IMR-90 (cell line): ENCODE measurements at regions not wholly inside any gene's neighbourhood (a gene's known extent, or its start where the extent isn't known, plus 50 kb on each side); places are given as distances from the start of the nearest gene placed in this dataset.

ENCODE experiments used
- ATAC-seq: fragments of 200-7000 bp; cut with Tn5 transposase; 2 replicates; pipeline ENCODE4 v1.9.1; 2020; ENCODE audit warnings: low read depth, mild to moderate bottlenecking, moderate library complexity
- BruUV-seq: library from RNA; stranded (reverse); fragments of 400-500 nt; replicated peaks from 2 replicates; lab custom pipeline; 2021; lab: Mats Ljungman, UMichigan
- CTCF ChIA-PET: fragments of 300-600 bp; formaldehyde crosslinking; extraction: SDS; loops from one replicate; lab custom pipeline; 2021; ENCODE audit warnings: antibody characterized with exemption; lab: Yijun Ruan, JAX
- POLR2A ChIA-PET: fragments of 300-600 bp; sonication (Branson Sonifier 250); formaldehyde crosslinking; loops from one replicate; lab custom pipeline; 2022; ENCODE audit warnings: antibody characterized with exemption; ENCODE audit not compliant: unreplicated experiment; lab: Charles Lee
- DNase-seq: peaks from one replicate; pipeline ENCODE4 v3.0.0; 2013
- H2AFZ ChIP-seq: replicated peaks from 2 replicates; pipeline ENCODE3; 2013; ENCODE audit warnings: low read length, mild to moderate bottlenecking; ENCODE audit not compliant: poor library complexity
- H2AK5ac ChIP-seq: 2 replicates; pipeline ENCODE4 v1.6.1; 2013; ENCODE audit warnings: low read depth, low read length, inconsistent platforms
- H2AK9ac ChIP-seq: replicated peaks from 2 replicates; pipeline ENCODE3; 2013; ENCODE audit warnings: mild to moderate bottlenecking, low read depth, low read length, moderate library complexity; ENCODE audit not compliant: poor library complexity
- H2BK120ac ChIP-seq: 2 replicates; pipeline ENCODE4 v1.6.1; 2013; ENCODE audit warnings: low read depth, low read length, inconsistent platforms
- H2BK15ac ChIP-seq: 3 replicates; pipeline ENCODE4 v1.6.1; 2013; ENCODE audit warnings: low read depth, low read length, inconsistent platforms
- H2BK20ac ChIP-seq: 2 replicates; pipeline ENCODE4 v1.6.1; 2013; ENCODE audit warnings: low read depth, mild to moderate bottlenecking, inconsistent platforms, low read length, moderate library complexity
- H2BK5ac ChIP-seq: 2 replicates; pipeline ENCODE4 v1.6.1; 2013; ENCODE audit warnings: mild to moderate bottlenecking, low read depth, low read length, inconsistent platforms; ENCODE audit not compliant: poor library complexity, severe bottlenecking
- H3K14ac ChIP-seq: replicated peaks from 2 replicates; pipeline ENCODE4 v1.6.1; 2013; ENCODE audit warnings: low read depth, low read length, inconsistent platforms
- H3K18ac ChIP-seq: 2 replicates; pipeline ENCODE4 v1.6.1; 2013; ENCODE audit warnings: low read depth, low read length, control low read depth
- H3K23ac ChIP-seq: 2 replicates; pipeline ENCODE4 v1.6.1; 2013; ENCODE audit warnings: low read depth, low read length, inconsistent platforms
- H3K27ac ChIP-seq: 2 replicates; pipeline ENCODE4 v1.5.1; 2013; ENCODE audit warnings: mild to moderate bottlenecking, control low read depth, low read length; ENCODE audit not compliant: insufficient read depth
- H3K27me3 ChIP-seq: 2 replicates; pipeline ENCODE4 v1.6.1; 2013; ENCODE audit warnings: low read length; ENCODE audit not compliant: control insufficient read depth, insufficient read depth
- H3K36me3 ChIP-seq: 2 replicates; pipeline ENCODE4 v1.6.1; 2013; ENCODE audit warnings: low read length, mixed read lengths; ENCODE audit not compliant: control insufficient read depth, insufficient read depth
- H3K4ac ChIP-seq: 2 replicates; pipeline ENCODE4 v1.6.1; 2013; ENCODE audit warnings: low read depth, low read length, inconsistent platforms
- H3K4me1 ChIP-seq: 2 replicates; pipeline ENCODE4 v1.6.1; 2013; ENCODE audit warnings: low read length, mixed read lengths; ENCODE audit not compliant: control insufficient read depth, insufficient read depth
- H3K4me2 ChIP-seq: 2 replicates; pipeline ENCODE4 v1.6.1; 2013; ENCODE audit warnings: low read depth, mild to moderate bottlenecking, control low read depth, low read length, moderate library complexity
- H3K4me3 ChIP-seq: 2 replicates; pipeline ENCODE4 v1.5.1; 2013; ENCODE audit warnings: low read depth, mild to moderate bottlenecking, control low read depth, low read length, moderate library complexity; ENCODE audit not compliant: insufficient read depth
- H3K56ac ChIP-seq: 2 replicates; pipeline ENCODE4 v1.6.1; 2013; ENCODE audit warnings: low read length, inconsistent platforms; ENCODE audit not compliant: insufficient read depth; ENCODE audit errors: extremely low read depth
- H3K79me1 ChIP-seq, 2 experiments: 2 replicates each; pipeline ENCODE4 v1.6.1; 2013; ENCODE audit warnings: low read length in 2 of 2, inconsistent platforms in 1 of 2, low read depth in 1 of 2
- H3K9ac ChIP-seq: 2 replicates; pipeline ENCODE4 v1.6.1; 2013; ENCODE audit warnings: low read depth, low read length, control low read depth
- H3K9me1 ChIP-seq: 2 replicates; pipeline ENCODE4 v1.6.1; 2013; ENCODE audit warnings: low read length, inconsistent platforms; ENCODE audit not compliant: insufficient read depth
- H3K9me3 ChIP-seq: 2 replicates; pipeline ENCODE4 v1.6.1; 2013; ENCODE audit warnings: low read length; ENCODE audit not compliant: control insufficient read depth, insufficient read depth
- H4K20me1 ChIP-seq: 2 replicates; pipeline ENCODE4 v1.6.1; 2013; ENCODE audit warnings: low read length, inconsistent platforms; ENCODE audit not compliant: insufficient read depth
- H4K5ac ChIP-seq: 2 replicates; pipeline ENCODE4 v1.6.1; 2013; ENCODE audit warnings: mild to moderate bottlenecking, low read depth, low read length, control low read depth
- H4K8ac ChIP-seq, 2 experiments: 2 replicates each; pipeline ENCODE4 v1.6.1; 2013; ENCODE audit warnings: low read depth in 2 of 2, low read length in 2 of 2, control low read depth in 1 of 2, inconsistent platforms in 1 of 2
- H4K91ac ChIP-seq: 2 replicates; pipeline ENCODE4 v1.6.1; 2013; ENCODE audit warnings: low read depth, low read length, inconsistent platforms; ENCODE audit not compliant: insufficient read depth
- CTCF ChIP-seq: conservative IDR thresholded peaks from 2 replicates; pipeline ENCODE4 v1.5.1; 2012; ENCODE audit warnings: mild to moderate bottlenecking, low read depth, low read length, improper control_type of control experiment
- MAFK ChIP-seq: IDR thresholded peaks from 2 replicates; pipeline ENCODE4 v1.6.1; 2012; ENCODE audit warnings: low read depth, low read length, improper control_type of control experiment
- WGBS, 2 experiments: methylation state at CpG; one replicate each; pipeline versions ENCODE4 v1.1.5 to v1.1.7; 2013; ENCODE audit warnings: missing lambda C conversion rate in 2 of 2; ENCODE audit not compliant: insufficient read length in 1 of 2; ENCODE audit errors: extremely low coverage in 2 of 2; 5-methylcytosine and 5-hydroxymethylcytosine counted together
- dilution Hi-C: fragments of 300-500 bp; cut with HindIII; formaldehyde crosslinking; loops from one replicate; pipeline ENCODE4 v1.14.3; 2018; ENCODE audit warnings: low sequenced_read_pairs; ENCODE audit not compliant: unreplicated experiment
- in situ Hi-C: fragments of 300-500 bp; cut with MboI; formaldehyde crosslinking; loops from 3 replicates; pipeline ENCODE4 v1.14.3; 2019; ENCODE audit warnings: low sequenced_read_pairs, inconsistent platforms, mixed read lengths
- intact Hi-C: fragments of 100-400 bp; cut with micrococcal nuclease; formaldehyde crosslinking; loops from 2 replicates; pipeline ENCODE4 v1.10.0; 2022

- POLR2A ChIA-PET: no interaction called here
- no peak overlapping the region for H3K4me3 ChIP-seq
- intact Hi-C loops (no loop called here), dilution Hi-C loops (no loop called here), in situ Hi-C loops (no loop called here)
- no peak overlapping the region for H2BK15ac ChIP-seq
- no peak overlapping the region for H4K8ac ChIP-seq
- ATAC-seq (no peak), DNase-seq (no peak)
- H4K5ac ChIP-seq: no peak overlapping the region
- H2BK5ac ChIP-seq: no peak overlapping the region
- no peak overlapping the region for H3K4me2 ChIP-seq
- H2BK20ac ChIP-seq: no peak overlapping the region
- no TSS peak for BruUV-seq
- H2BK120ac ChIP-seq: no peak overlapping the region
- H3K14ac ChIP-seq: no peak overlapping the region
- no peaks in the 10 kb centered on the region for H4K20me1 ChIP-seq
- H2AFZ ChIP-seq: no peak overlapping the region
- no peak overlapping the region for H3K9ac ChIP-seq
- H3K9me1 ChIP-seq: no peaks in the 10 kb centered on the region
- WGBS, 2 experiments: no CpG with 5 or more reads among the region's 1 CpG
- H3K4me1 ChIP-seq: no peaks in the 10 kb centered on the region
- CTCF ChIA-PET: no interaction called here
- no peaks in the 10 kb centered on the region for H3K36me3 ChIP-seq
- peaks cover 35% of the 10 kb centered on the region for H3K9me3 ChIP-seq
- no peaks in the 10 kb centered on the region for H3K27me3 ChIP-seq
- no peak overlapping the region for H3K27ac ChIP-seq
- no peak overlapping the region for H3K23ac ChIP-seq
- no peak overlapping the region for H2AK9ac ChIP-seq
- no peak overlapping the region for H4K91ac ChIP-seq
- no peak overlapping the region for H3K56ac ChIP-seq
- H2AK5ac ChIP-seq: no peak overlapping the region
- H3K18ac ChIP-seq: no peak overlapping the region
- TF ChIP-seq CTCF (no peak; the same call in 1 of the 2 replicates), MAFK (no peak)
- no peaks in the 10 kb centered on the region for H3K79me1 ChIP-seq
- no peak overlapping the region for H3K4ac ChIP-seq
Measured at GRCh38 chr5:45796959-45797553, 100.9 kb upstream of the HCN1 start.
